GM19467 (cell line): ENCODE measurements at regions not wholly inside any gene's neighbourhood (a gene's known extent, or its start where the extent isn't known, plus 50 kb on each side); places are given as distances from the start of the nearest gene placed in this dataset.

ENCODE experiments used
- ATAC-seq: cut with Tn5 transposase; IDR thresholded peaks from one replicate; pipeline ENCODE4 v1.9.1; 2021; ENCODE audit warnings: mild to moderate bottlenecking, moderate library complexity; ENCODE audit not compliant: unreplicated experiment

- ATAC-seq: no peak
Measured at GRCh38 chr5:146940295-146940694, 61.7 kb upstream of the PPP2R2B start.

GRCh38 chr5:146944019-146944418, 65.5 kb upstream of the PPP2R2B start:
- ATAC-seq: no peak

- no peak for ATAC-seq
Measured at GRCh38 chr5:146944764-146945616, 66.4 kb upstream of the PPP2R2B start.

- ATAC-seq: no peak
Measured at GRCh38 chr5:146945617-146946084, 67.1 kb upstream of the PPP2R2B start.

GRCh38 chr5:146947181-146947941, 68.8 kb upstream of the PPP2R2B start:
- no peak for ATAC-seq

- no peak for ATAC-seq
Measured at GRCh38 chr5:146948666-146949065, 70.1 kb upstream of the PPP2R2B start.

- ATAC-seq: no peak
Measured at GRCh38 chr5:146952168-146952567, 73.6 kb upstream of the PPP2R2B start.

GRCh38 chr5:146956217-146956616, 77.7 kb upstream of the PPP2R2B start:
- ATAC-seq: no peak

- no peak for ATAC-seq
Measured at GRCh38 chr5:146959360-146959759, 80.8 kb upstream of the PPP2R2B start.

- no peak for ATAC-seq
Measured at GRCh38 chr5:146962801-146963355, 84.3 kb upstream of the PPP2R2B start.

GRCh38 chr5:146965761-146966659, 87.5 kb upstream of the PPP2R2B start:
- ATAC-seq: peak; percentile 94

- ATAC-seq: no peak
Measured at GRCh38 chr5:146967646-146968045, 89.1 kb upstream of the PPP2R2B start.

GRCh38 chr5:146971401-146971800, 92.8 kb upstream of the PPP2R2B start:
- no peak for ATAC-seq

- no peak for ATAC-seq
Measured at GRCh38 chr5:146986469-146986868, 107.9 kb upstream of the PPP2R2B start.

- no peak for ATAC-seq
Measured at GRCh38 chr5:146993876-146994530, 115.4 kb upstream of the PPP2R2B start.

GRCh38 chr5:146995878-146996277, 117.3 kb upstream of the PPP2R2B start:
- no peak for ATAC-seq

- no peak for ATAC-seq
Measured at GRCh38 chr5:147015405-147015804, 136.8 kb upstream of the PPP2R2B start.

- no peak for ATAC-seq
Measured at GRCh38 chr5:147017191-147017590, 138.6 kb upstream of the PPP2R2B start.

GRCh38 chr5:147017621-147018020, 139.1 kb upstream of the PPP2R2B start:
- no peak for ATAC-seq

GRCh38 chr5:147018812-147019211, 140.3 kb upstream of the PPP2R2B start:
- no peak for ATAC-seq
